ENCODE measurements at regions not wholly inside any gene's neighbourhood (a gene's known extent, or its start where the extent isn't known, plus 50 kb on each side); places are given as distances from the start of the nearest gene placed in this dataset.

DNA sequence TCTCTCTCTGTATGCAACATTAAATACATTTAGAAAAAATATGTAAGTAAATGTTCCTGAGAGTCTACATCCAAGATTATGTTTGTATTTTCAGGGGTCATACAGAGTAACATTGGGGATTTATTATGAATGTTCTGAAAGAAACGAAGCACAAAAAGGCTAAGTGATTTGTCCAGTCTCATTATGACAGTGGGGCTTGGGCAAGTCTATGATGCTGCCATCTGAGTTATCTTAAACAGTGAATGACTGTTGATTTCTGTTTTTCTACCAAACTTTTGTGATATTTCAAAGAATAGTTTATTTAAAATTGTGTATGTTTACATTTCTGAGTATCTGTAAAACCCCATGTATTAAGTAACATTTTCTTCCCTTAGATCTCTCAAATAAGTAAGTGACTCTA, 481.2 kb upstream of the ZNF717 start:
- TF ChIP-seq, protein P1, sequence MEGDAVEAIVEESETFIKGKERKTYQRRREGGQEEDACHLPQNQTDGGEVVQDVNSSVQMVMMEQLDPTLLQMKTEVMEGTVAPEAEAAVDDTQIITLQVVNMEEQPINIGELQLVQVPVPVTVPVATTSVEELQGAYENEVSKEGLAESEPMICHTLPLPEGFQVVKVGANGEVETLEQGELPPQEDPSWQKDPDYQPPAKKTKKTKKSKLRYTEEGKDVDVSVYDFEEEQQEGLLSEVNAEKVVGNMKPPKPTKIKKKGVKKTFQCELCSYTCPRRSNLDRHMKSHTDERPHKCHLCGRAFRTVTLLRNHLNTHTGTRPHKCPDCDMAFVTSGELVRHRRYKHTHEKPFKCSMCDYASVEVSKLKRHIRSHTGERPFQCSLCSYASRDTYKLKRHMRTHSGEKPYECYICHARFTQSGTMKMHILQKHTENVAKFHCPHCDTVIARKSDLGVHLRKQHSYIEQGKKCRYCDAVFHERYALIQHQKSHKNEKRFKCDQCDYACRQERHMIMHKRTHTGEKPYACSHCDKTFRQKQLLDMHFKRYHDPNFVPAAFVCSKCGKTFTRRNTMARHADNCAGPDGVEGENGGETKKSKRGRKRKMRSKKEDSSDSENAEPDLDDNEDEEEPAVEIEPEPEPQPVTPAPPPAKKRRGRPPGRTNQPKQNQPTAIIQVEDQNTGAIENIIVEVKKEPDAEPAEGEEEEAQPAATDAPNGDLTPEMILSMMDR (IDR thresholded peaks at IDR 0.05; ENCODE audit: control extremely low read depth in 1 of 3, insufficient read depth in 1 of 3, low read depth in 1 of 3, low read length in 3 of 3), result no peak
- TF ChIP-seq GABPA (IDR thresholded peaks at IDR 0.05; ENCODE audit: borderline replicate concordance, insufficient read depth, low read length), result no peak

All from H1 (cell line).